ENCODE measurements at regions not wholly inside any gene's neighbourhood (a gene's known extent, or its start where the extent isn't known, plus 50 kb on each side); places are given as distances from the start of the nearest gene placed in this dataset.

- no peak for TF ChIP-seq ZBTB33 (IDR thresholded peaks at IDR 0.05; ENCODE audit: extremely low read depth, insufficient replicate concordance, low read length)
- no peak for TF ChIP-seq CTCF (IDR thresholded peaks at IDR 0.05 in 2 of 3, conservative IDR thresholded peaks at IDR 0.05 in 1 of 3; ENCODE audit: borderline replicate concordance in 1 of 3, insufficient read depth in 1 of 3, low read depth in 2 of 3, low read length in 2 of 3)
- TF ChIP-seq POLR2AphosphoS5 (IDR thresholded peaks at IDR 0.05; ENCODE audit: low read depth, low read length): no peak
- TF ChIP-seq MAX (IDR thresholded peaks at IDR 0.05): no peak
- TF ChIP-seq POLR2A (IDR thresholded peaks at IDR 0.05; ENCODE audit: borderline replicate concordance, extremely low read depth, insufficient read depth, insufficient read length): no peak
- no peak for TF ChIP-seq REST (IDR thresholded peaks at IDR 0.05; ENCODE audit: low read depth)
- TF ChIP-seq YY1 (IDR thresholded peaks at IDR 0.05; ENCODE audit: extremely low read depth, insufficient replicate concordance, low read depth, low read length): no peak
- TF ChIP-seq FOSL1 (IDR thresholded peaks at IDR 0.05; ENCODE audit: low read depth): no peak
- no peak for TF ChIP-seq ZNF274 (IDR thresholded peaks at IDR 0.05; ENCODE audit: low read depth, low read length)
- TF ChIP-seq EZH2 (IDR thresholded peaks at IDR 0.05): no peak
- TF ChIP-seq ATF3 (IDR thresholded peaks at IDR 0.05): no peak
Measured at GRCh38 chr12:111069886-111070285, 149.5 kb upstream of the MYL2 start.
